ENCODE measurements at regions not wholly inside any gene's neighbourhood (a gene's known extent, or its start where the extent isn't known, plus 50 kb on each side); places are given as distances from the start of the nearest gene placed in this dataset.
"Not testable (repeated sequence)": the region's sequence is repeated elsewhere in the genome, so short reads cannot be mapped to it uniquely, and the experiment has no call there.

DNA sequence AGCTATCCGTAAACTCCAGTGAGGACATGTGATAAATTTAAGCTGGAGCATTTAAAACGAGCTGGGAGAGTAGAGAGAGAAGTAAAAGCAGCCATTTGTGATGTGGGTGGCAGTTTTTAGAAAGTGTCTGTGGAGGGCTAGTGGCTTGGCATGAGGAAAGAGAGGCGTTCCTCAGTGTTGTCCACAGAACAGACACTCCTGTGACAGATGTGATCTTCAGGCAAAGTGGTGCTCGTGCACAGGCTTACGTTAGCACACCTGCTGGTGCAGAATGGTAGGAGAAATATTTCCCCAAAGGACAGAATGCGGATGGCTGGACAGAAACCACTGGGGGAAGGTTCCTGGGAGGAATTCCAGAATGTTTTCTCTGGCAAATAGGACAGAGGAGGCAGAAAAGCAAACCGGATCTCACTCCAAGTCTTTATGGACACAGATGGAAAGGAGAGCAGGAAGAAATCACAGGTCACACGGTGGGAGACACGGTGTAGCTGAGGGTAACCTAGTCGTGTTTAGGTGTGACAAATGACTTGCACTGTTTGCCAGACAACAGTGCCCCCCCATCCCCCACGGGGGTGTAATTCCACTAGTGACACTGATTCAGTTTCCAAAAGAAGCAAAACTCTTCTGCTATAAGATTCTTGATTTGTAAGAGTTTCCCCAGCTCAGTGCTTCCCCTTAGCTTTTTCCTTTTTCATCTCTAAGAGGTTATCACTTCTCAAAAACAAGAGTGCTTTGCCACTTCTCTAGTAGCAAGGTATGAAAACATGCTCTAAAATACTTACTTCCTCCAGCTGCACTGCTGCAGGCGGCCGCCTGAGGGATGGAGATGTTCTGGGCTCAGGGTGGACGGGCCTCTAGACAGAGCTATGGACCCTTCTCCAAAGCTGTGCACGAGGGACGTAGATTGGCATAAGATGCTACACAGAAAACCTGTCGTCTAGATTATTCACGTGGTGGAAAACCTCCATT is 293.2 kb downstream of the QKI start:
- DNase-seq: no peak

- no peak for DNase-seq
These were observed 292.1 kb downstream of the QKI start for GRCh38 chr6:163706500-163707087.

GRCh38 chr6:163705923-163706322 is 291.4 kb downstream of the QKI start:
- no peak for DNase-seq

- DNase-seq: no peak
These were observed 288.2 kb downstream of the QKI start for GRCh38 chr6:163702736-163703135.

GRCh38 chr6:163701762-163702161 is 287.2 kb downstream of the QKI start:
- no peak for DNase-seq

DNA sequence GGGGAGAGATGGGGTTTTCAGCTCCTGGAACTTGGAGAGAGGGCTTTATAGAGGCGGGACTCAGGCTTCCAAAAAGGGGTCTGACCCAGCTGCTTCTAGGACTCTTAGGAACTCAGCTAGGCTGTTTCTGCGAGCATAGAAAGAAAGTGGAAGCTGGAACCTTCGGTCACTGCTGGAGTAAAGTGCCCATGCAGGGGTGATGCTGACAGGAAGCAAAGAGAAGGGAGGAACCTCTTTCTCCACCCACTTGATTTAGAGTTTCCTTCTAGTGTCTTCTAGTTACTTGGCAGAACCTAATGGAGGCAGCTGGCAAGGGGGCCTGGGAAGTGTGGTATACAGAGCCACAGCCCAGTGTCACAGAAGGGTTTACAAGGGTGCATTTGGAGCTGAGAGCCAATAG is 283.6 kb downstream of the QKI start:
- no peak for DNase-seq

DNA sequence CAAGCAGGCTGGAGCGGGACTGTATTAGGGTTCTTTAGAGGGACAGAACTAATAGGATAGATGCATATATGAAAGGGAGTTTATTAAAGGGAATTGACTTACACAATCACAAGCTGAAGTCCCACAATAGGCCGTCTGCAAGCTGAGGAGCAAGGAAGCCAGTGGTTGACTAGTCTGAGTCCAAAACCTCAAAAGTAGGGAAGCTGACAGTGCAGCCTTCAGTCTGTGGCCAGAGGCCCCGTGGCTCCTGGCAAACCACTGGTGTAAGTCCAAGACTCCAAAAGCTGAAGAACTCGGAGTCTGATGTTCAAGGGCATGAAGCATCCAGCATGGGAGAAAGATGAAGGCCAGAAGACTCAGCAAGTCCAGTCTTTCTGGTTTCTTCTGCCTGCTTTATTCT is 281.8 kb downstream of the QKI start:
- not testable (repeated sequence) for DNase-seq

- DNase-seq: no peak
These were observed 280.9 kb downstream of the QKI start for GRCh38 chr6:163695414-163695864.

DNA sequence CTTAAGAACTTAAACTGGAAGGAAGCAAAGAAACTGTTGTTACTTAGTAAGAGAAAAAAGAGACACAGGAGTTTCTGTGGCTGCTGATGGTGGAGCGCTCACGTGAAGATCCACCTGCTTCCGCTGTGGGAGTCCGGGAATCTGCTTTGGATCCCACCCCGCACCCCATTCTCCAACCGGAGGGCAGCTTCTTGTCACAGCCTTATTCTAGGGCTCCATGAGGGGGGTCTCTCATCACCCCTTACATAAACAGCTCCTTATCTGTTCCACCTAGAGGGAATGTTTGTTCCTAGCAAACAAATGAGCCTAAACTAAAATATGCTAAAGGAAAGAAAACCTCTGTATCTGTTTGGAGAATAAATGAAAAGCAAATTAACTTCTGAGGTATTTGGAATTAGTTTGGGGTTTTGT is 280.5 kb downstream of the QKI start:
- DNase-seq: no peak

GRCh38 chr6:163694072-163694471 is 279.6 kb downstream of the QKI start:
- DNase-seq: no peak

GRCh38 chr6:163691049-163691448 is 276.5 kb downstream of the QKI start:
- DNase-seq: no peak

DNA sequence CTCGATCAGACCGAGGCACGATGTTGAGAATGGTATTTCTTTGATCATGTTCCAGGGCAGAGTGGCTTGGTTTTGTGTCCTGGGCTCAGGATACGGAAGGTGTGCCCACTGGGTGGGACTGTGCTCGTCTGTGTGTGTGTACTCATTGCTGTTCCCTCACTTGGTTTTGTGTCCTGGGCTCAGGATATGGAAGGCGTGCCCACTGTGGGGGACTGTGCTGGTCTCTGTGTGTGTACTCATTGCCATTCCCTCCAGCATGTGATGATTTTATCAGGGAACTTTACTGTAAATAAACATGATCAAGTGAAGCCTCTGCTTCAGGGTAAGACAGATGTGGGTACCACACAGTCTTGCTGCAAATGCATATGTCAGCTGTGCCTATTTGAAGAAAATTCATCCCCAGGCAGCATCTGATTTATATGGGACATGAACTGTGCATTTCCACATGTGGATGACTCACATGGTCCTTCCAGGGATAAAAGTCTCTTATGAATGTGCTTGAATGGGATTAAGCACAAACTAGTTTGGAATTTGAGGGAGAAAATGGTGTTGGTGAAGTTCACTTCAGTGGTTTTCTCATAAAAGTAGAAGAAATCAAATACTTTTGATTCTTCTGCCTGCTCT is 274.3 kb downstream of the QKI start:
- no peak for DNase-seq

GRCh38 chr6:163687075-163687474 is 272.6 kb downstream of the QKI start:
- no peak for DNase-seq

GRCh38 chr6:163686301-163686700 is 271.8 kb downstream of the QKI start:
- DNase-seq: no peak

- no peak for DNase-seq
These were observed 268.6 kb downstream of the QKI start for GRCh38 chr6:163683105-163683622.

- DNase-seq: no peak
These were observed 265.2 kb downstream of the QKI start for GRCh38 chr6:163679753-163680152.

GRCh38 chr6:163679012-163679660 is 264.6 kb downstream of the QKI start:
- no peak for DNase-seq

DNA sequence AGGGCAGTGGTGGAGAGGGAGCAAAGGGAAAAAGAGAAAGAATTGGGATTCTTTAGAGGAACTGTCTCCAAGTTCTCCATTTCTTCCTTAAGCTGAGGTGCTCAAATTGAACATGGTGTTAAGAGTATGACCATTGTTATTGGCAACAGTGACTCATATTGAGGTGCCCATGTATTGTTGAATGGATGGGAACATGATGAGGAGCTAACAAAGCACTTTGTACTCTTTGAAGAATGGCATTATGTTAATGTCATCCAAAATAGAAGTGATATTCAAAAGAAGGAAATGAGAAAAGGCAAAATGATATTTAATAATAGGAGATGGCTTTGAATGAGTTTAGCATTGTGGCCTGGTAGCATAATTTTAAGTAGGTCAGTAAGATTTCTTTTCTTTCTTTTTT is 261.1 kb downstream of the QKI start:
- DNase-seq: no peak

- no peak for DNase-seq
These were observed 258.2 kb downstream of the QKI start for GRCh38 chr6:163672710-163673109.

DNA sequence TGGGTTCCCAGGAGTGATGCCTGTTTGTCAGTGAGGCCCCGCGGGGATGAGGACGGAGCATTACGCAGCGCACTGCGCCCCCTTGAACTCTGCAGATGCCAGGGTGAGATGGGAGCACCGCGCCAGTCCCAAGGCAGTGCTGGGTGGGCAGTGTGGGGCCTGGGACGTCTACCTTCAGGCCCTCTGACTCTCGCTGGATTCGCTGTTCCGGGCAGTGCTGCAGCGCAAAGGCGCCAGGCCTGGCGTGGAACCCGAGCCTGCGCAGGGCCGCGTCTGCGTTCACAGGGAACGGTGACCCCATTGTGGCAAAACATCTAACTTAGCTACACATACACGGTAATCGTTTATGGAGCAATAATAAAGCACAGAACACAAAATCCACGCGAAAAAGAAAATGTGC is 257.3 kb downstream of the QKI start:
- DNase-seq: no peak

DNA sequence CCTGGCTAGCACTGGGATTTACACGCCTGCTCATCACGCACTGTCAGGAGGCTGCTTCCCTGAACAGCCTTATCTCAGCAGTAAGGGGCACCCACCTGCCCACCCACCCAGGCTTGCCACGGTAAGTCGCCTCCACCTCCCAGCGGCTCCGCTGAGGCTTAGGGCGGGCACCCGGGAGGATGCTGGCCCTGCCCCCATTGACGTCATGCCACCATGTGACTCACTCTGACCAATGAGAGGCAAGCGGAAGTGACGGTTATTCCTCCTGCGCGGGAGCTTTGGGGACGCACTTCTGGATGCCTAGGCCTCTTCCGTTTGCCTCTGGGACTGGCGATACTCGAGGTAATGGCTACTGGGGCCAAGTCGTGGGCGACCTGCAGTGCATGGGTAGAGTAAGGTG is 256.8 kb downstream of the QKI start:
- no peak for DNase-seq

- DNase-seq: no peak
These were observed 255.8 kb downstream of the QKI start for GRCh38 chr6:163670336-163670735.

GRCh38 chr6:163668061-163668426 is 253.5 kb downstream of the QKI start:
- DNase-seq: no peak

Data from activated CD8-positive, alpha-beta memory T cell treated with anti-CD3 and anti-CD28 coated beads for 24 hours (primary cell).